HG03139 (cell line): ENCODE measurements at regions not wholly inside any gene's neighbourhood (a gene's known extent, or its start where the extent isn't known, plus 50 kb on each side); places are given as distances from the start of the nearest gene placed in this dataset.

Experiments
- ATAC-seq: cut with Tn5 transposase; IDR thresholded peaks from one replicate; pipeline ENCODE4 v1.9.1; 2021; ENCODE audit not compliant: unreplicated experiment

GRCh38 chr4:12221031-12221430 lies 792.3 kb upstream of the HS3ST1 start:
- ATAC-seq, result no peak

DNA sequence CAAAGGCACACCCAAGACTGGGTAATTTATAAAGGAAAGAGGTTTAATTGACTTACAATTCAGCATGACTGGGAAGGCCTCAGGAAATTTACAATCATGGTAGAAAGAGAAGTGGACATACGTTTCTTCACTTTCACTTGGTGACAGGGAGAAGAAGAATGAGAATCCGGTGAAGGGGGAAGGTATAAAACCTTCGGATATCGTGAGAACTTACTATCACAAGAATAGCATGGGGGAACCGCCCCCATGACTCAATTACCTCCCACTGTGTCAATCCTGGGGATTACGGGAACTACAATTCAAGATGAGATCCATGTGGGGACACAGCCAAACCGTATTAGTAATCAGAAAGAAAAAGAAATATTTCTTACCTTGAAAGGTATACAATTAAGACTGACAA lies 782.9 kb upstream of the HS3ST1 start:
- ATAC-seq, result no peak

DNA sequence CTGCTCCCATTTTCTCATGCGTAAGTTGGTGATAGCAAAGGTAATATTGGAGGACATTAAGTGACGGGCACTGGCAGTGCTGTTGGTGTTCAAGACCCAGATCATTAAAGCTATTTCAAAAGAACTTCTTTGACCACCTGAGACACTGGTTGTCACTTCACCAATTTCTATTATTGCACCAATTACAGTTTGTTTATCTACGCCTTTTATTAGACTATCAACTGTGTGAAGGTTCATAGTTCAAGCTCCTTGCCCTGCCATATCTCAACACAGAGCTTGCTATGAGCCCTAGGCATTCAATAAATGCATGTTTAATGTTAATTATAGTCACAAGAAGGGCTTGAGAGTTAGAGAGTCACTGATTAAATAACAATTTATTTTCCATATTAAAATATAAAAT lies 778.7 kb upstream of the HS3ST1 start:
- ATAC-seq, result no peak

GRCh38 chr4:12206091-12206490 lies 777.4 kb upstream of the HS3ST1 start:
- ATAC-seq, result no peak

DNA sequence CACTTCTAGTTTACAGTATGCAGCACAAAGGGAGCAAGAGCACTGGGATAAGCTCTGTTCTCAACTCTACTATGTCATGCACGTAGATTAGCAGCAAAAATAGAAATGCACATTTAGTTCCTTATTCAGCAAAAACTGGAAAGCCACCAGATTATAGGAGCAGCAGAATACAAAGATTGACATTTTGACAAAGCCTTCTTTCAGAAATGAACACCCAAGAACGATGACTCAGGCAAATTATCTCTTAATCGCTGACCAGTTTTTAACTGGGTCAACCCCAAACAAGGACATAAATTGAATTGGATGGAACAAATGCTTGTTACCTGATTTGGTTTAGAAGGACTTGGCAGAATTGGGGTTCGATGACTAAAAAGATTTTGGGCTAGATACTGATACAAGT lies 775.3 kb upstream of the HS3ST1 start:
- ATAC-seq, result no peak

- ATAC-seq, result no peak
Measured at GRCh38 chr4:12200226-12200625, 771.5 kb upstream of the HS3ST1 start.

DNA sequence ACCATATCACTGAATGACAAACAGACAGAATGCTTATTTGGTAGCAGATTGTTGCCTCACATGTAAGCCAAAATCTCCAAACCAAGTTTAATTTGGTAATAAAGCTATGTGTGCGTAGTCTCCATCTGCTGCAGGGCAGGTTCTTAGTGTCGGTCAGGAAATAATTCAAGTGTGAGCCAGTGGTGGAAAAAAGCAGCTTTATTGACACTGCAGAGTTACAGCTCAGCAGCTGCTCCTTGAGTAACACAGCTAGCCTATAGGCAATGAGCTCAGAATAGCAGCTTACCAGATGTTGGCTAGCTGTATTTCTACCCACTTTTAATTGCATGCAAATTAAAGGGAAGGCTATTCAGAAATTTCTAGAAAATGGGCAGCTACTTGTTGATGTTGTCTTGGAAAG lies 757.8 kb upstream of the HS3ST1 start:
- no peak for ATAC-seq

DNA sequence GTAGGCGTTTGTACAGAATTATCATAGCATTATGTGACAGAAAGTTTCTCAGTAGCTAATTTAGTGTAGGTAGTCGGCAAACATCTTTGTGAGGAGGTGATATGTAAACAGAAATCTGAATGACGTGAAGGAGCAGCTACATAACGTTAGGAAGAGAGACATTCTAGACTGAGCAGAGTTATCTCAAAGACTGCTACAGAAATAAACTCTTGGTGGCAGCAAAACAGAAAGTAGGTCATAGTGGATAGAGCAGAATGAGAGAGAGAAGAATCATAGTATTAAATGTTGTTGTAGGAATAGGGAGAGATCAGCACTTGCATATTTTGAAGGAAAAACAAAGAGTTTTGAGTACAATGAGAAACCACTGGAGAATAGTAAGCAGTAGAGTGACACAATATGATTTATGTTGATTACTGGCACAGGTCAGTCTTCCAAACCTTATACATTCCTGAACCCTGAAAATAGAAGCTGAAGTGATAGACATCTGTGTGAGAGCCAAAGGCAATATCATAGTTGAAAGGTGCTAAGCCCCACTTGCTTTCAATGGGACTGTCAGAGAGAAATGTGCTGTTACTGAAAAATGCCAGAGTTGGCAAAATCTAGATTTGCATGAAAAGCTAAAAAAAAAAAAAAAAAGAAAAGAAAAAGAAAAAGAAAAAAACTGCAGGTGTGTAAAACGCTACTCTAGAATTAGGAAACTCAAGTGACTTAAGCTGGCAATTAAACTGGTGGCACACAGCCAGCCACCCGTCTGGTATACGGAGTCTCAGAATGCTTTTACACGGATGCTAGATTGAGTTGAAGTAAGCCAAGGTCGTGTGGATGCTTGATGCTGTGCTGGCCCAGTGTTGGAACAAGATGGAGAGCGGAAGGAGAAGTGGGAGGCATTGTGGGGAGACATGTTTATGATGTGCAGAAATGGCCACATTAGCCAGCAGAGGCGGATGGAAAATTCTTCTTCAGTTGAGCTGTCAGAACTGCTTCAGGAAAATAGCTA lies 750.2 kb upstream of the HS3ST1 start:
- ATAC-seq, result no peak

GRCh38 chr4:12177416-12177815 lies 748.7 kb upstream of the HS3ST1 start:
- ATAC-seq, result no peak

DNA sequence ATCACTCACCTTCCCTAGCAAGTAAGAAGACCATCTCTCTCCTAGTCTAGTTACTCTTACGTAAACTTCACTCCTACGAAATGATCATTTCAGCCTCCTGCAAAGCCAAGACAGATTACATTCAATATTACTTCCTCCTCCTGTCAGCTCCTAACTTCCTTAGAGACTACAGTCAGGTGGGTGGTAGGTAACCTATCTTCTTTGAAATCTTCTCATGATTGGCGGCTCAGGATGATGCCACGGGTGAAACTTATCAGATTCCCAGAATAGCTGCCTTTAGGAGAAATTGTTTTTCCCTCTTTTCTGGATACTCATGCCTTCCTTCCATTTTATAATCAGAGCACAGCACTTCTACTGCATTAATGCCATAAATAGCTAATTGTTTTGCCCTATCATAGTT lies 744.8 kb upstream of the HS3ST1 start:
- no peak for ATAC-seq

DNA sequence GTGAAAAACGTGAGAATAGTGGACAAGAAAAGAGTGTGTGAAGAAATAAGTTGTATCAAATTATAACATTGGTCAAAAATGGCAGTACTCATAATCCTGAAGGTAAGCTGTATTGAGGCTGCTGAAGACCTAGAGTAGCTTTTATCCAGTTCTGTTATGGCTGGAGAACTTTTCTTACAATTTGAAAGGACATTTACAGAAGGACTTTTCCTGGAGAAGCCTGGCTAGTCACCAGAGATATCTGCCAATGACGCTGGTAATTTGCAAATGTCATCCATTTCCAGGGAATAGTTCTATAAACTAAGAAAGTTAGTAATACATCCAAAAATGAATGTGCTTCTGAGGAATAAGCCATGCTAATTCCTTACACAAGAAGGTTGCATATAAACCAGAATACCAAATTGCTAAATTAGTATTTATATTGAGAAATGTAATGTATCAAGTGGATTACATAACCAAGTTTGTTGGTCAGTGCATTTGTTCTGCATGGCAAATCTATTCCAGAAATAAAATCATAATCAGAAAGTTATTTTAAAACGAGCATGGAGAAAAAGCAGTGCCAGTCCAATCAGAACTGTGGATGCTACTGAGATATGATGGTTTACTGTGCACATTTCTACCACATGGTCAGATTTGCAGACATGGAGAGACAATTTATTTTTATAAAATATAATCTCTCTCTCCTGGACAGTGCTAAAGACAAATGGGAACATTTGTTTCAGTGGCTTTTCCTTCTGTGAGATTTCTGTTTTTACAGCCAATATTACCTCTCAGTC lies 743.7 kb upstream of the HS3ST1 start:
- ATAC-seq, result no peak

DNA sequence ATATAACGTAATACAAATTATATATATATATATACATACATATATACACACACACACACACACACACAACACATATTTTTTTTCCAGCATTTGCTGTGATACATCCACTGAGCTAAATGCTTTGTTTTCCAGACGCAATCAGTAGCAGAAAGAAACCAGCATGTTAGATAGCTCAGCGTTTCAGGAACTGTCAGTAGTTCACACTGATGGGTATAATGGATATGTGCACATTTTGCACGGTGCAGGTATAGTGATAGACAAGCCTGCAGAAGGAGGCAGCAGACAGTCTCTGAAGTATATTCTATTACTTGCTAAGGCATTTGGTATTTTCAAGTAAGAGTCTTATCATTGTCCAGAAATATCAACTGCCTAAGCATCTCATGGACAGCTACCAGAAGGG lies 741.6 kb upstream of the HS3ST1 start:
- ATAC-seq, result no peak

DNA sequence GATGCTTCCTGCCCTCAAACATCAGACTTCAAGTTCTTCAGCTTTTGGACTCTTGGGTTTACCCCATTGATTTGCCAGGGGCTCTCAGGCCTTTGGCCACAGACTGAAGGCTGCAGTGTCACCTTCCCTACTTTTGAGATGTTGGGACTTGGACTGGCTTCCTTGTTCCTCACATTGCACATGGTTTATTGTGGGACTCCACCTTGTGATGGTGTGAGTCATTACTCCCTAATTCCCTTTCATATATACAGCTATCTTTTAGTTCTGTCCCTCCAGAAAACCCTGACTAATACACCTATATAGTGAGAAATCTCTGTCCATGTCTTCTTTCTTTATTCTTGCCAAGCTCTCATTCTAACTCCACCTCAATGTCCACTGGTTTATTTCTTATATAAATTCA lies 736.9 kb upstream of the HS3ST1 start:
- ATAC-seq, result no peak

DNA sequence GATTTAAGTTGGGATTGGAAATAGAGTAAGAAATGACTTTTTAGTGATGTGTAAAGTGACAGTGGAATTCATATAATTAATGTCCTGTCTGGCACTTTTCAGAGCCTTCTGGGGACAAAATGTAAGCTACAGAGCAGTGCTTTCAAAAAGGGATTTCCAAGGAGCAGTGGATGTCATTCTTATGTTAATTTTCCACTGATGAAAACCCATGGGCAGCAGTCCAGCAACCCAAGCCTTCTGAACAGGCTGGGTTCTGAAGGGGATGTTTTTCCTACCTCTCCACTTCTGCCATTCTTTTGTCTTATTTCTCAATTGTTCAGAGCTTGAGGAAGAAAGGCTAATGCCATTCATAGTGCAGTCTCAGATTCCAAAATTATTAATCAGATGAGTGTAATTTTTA lies 717.6 kb upstream of the HS3ST1 start:
- no peak for ATAC-seq

- ATAC-seq, result no peak
Measured at GRCh38 chr4:12145768-12146167, 717.1 kb upstream of the HS3ST1 start.

GRCh38 chr4:12145106-12145505 lies 716.4 kb upstream of the HS3ST1 start:
- no peak for ATAC-seq

DNA sequence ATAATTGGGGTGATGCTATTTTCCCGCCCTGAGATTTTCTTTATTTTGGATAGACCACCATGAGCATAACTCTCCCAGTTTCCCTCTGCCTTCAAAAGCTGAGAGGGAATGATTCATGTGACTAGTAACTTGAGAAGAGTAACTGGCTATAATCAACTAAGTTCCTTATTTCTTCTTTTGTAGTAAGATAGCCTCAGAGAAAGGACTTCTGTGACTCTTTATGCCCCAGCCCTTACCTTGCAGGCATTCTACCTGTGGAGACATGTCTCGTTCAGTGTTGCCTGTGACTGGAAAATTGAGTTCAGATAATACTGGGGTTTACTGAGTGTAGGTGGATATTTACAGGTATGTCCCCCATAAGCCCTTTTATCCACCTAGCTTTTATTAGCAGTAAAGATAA lies 715.4 kb upstream of the HS3ST1 start:
- ATAC-seq, result no peak

GRCh38 chr4:12140864-12141263 lies 712.2 kb upstream of the HS3ST1 start:
- ATAC-seq, result no peak

GRCh38 chr4:12139296-12139695 lies 710.6 kb upstream of the HS3ST1 start:
- no peak for ATAC-seq

DNA sequence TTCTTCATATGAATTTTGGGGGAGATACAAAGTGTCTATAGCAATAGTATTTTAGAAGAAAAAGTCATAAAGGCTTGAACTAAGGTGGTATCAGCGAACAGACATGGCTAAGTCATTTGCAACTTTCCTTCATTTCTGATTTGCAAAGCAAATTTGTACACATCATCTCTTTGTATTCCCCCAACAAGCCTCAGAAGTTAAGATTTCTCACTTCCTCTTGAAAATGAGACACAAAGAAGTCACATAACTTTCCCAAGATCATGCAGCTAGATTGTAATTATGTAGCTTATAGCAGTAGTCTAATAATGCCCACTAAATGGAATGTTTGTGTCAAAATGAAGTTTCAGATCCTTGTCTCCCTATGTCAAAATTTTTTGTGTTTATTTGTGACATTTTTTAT lies 709.8 kb upstream of the HS3ST1 start:
- ATAC-seq, result no peak

- no peak for ATAC-seq
Measured at GRCh38 chr4:12137575-12137974, 708.9 kb upstream of the HS3ST1 start.

- ATAC-seq, result no peak
Measured at GRCh38 chr4:12126474-12126873, 697.8 kb upstream of the HS3ST1 start.
